HCT116 (cell line): ENCODE measurements at regions not wholly inside any gene's neighbourhood (a gene's known extent, or its start where the extent isn't known, plus 50 kb on each side); places are given as distances from the start of the nearest gene placed in this dataset.

Experiments
- ATF3 ChIP-seq: IDR thresholded peaks from 2 replicates; pipeline ENCODE4 v1.6.1; 2012
- CEBPB ChIP-seq: IDR thresholded peaks from 2 replicates; pipeline ENCODE4 v1.6.1; 2012; ENCODE audit warnings: low read depth
- EGR1 ChIP-seq: IDR thresholded peaks from 2 replicates; pipeline ENCODE4 v1.6.1; 2012; ENCODE audit warnings: low read depth
- ELF1 ChIP-seq: IDR thresholded peaks from 2 replicates; pipeline ENCODE4 v1.6.1; 2012; ENCODE audit warnings: low read depth, borderline replicate concordance
- EZH2 ChIP-seq: fragments of 200-600 bp; sonication (generic); IDR thresholded peaks from 2 replicates; pipeline ENCODE4 v1.6.1; 2017; ENCODE audit warnings: antibody characterized with exemption, mixed run types
- EZH2phosphoT487 ChIP-seq: fragments of 200-600 bp; IDR thresholded peaks from 2 replicates; pipeline ENCODE4 v1.6.1; 2018; ENCODE audit warnings: antibody characterized with exemption, borderline replicate concordance
- MAX ChIP-seq: IDR thresholded peaks from 2 replicates; pipeline ENCODE4 v1.6.1; 2012
- POLR2A ChIP-seq: IDR thresholded peaks from 2 replicates; pipeline ENCODE4 v1.7.0; 2011; ENCODE audit warnings: borderline replicate concordance; ENCODE audit not compliant: insufficient read depth, insufficient read length; ENCODE audit errors: extremely low read depth
- POLR2AphosphoS5 ChIP-seq: IDR thresholded peaks from 2 replicates; pipeline ENCODE4 v1.6.1; 2011; ENCODE audit warnings: mild to moderate bottlenecking, low read depth, low read length, moderate library complexity
- YY1 ChIP-seq: IDR thresholded peaks from 2 replicates; pipeline ENCODE4 v1.6.1; 2011; ENCODE audit warnings: low read length, low read depth, moderate library complexity, mild to moderate bottlenecking; ENCODE audit not compliant: insufficient replicate concordance; ENCODE audit errors: extremely low read depth
- ZFX ChIP-seq: fragments of 450-650 bp; IDR thresholded peaks from 2 replicates; pipeline ENCODE4 v1.6.1; 2017
- TF ChIP-seq, protein P1 (sequence below), 3 experiments: fragments of 200-600 bp in 1 of 3; sonication (generic) in 1 of 3; IDR thresholded peaks in 2 of 3; conservative IDR thresholded peaks in 1 of 3; 2 replicates each; pipeline ENCODE4 v1.5.1; 2012 to 2017; ENCODE audit warnings: low read depth in 2 of 3, low read length in 2 of 3, antibody characterized with exemption in 1 of 3, borderline replicate concordance in 1 of 3, control low read depth in 1 of 3, mild to moderate bottlenecking in 1 of 3, mixed read lengths in 1 of 3, mixed run types in 1 of 3, moderate library complexity in 1 of 3; ENCODE audit not compliant: insufficient read depth in 1 of 3
- TF ChIP-seq, protein P2 (sequence below): IDR thresholded peaks from 2 replicates; pipeline ENCODE4 v1.6.1; 2011; ENCODE audit warnings: mild to moderate bottlenecking, low read length, moderate library complexity; ENCODE audit not compliant: insufficient replicate concordance; ENCODE audit errors: extremely low read depth
- TF ChIP-seq, protein P3 (sequence below): IDR thresholded peaks from 2 replicates; pipeline ENCODE4 v1.6.1; 2012; ENCODE audit warnings: low read depth

GRCh38 chr3:30277494-30277893 is 328.9 kb upstream of the TGFBR2 start:
- TF ChIP-seq POLR2A (no peak), MAX (no peak), ATF3 (no peak), EZH2 (no peak), YY1 (no peak), EZH2phosphoT487 (no peak), POLR2AphosphoS5 (no peak), CEBPB (no peak), ELF1 (no peak), EGR1 (no peak), ZFX (no peak)
- TF ChIP-seq, protein P1, sequence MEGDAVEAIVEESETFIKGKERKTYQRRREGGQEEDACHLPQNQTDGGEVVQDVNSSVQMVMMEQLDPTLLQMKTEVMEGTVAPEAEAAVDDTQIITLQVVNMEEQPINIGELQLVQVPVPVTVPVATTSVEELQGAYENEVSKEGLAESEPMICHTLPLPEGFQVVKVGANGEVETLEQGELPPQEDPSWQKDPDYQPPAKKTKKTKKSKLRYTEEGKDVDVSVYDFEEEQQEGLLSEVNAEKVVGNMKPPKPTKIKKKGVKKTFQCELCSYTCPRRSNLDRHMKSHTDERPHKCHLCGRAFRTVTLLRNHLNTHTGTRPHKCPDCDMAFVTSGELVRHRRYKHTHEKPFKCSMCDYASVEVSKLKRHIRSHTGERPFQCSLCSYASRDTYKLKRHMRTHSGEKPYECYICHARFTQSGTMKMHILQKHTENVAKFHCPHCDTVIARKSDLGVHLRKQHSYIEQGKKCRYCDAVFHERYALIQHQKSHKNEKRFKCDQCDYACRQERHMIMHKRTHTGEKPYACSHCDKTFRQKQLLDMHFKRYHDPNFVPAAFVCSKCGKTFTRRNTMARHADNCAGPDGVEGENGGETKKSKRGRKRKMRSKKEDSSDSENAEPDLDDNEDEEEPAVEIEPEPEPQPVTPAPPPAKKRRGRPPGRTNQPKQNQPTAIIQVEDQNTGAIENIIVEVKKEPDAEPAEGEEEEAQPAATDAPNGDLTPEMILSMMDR (IDR thresholded peaks at IDR 0.05 in 2 of 3, conservative IDR thresholded peaks at IDR 0.05 in 1 of 3; ENCODE audit: borderline replicate concordance in 1 of 3, insufficient read depth in 1 of 3, low read depth in 2 of 3, low read length in 2 of 3): no peak
- TF ChIP-seq, protein P2, sequence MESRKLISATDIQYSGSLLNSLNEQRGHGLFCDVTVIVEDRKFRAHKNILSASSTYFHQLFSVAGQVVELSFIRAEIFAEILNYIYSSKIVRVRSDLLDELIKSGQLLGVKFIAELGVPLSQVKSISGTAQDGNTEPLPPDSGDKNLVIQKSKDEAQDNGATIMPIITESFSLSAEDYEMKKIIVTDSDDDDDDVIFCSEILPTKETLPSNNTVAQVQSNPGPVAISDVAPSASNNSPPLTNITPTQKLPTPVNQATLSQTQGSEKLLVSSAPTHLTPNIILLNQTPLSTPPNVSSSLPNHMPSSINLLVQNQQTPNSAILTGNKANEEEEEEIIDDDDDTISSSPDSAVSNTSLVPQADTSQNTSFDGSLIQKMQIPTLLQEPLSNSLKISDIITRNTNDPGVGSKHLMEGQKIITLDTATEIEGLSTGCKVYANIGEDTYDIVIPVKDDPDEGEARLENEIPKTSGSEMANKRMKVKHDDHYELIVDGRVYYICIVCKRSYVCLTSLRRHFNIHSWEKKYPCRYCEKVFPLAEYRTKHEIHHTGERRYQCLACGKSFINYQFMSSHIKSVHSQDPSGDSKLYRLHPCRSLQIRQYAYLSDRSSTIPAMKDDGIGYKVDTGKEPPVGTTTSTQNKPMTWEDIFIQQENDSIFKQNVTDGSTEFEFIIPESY: no peak
- TF ChIP-seq, protein P3, sequence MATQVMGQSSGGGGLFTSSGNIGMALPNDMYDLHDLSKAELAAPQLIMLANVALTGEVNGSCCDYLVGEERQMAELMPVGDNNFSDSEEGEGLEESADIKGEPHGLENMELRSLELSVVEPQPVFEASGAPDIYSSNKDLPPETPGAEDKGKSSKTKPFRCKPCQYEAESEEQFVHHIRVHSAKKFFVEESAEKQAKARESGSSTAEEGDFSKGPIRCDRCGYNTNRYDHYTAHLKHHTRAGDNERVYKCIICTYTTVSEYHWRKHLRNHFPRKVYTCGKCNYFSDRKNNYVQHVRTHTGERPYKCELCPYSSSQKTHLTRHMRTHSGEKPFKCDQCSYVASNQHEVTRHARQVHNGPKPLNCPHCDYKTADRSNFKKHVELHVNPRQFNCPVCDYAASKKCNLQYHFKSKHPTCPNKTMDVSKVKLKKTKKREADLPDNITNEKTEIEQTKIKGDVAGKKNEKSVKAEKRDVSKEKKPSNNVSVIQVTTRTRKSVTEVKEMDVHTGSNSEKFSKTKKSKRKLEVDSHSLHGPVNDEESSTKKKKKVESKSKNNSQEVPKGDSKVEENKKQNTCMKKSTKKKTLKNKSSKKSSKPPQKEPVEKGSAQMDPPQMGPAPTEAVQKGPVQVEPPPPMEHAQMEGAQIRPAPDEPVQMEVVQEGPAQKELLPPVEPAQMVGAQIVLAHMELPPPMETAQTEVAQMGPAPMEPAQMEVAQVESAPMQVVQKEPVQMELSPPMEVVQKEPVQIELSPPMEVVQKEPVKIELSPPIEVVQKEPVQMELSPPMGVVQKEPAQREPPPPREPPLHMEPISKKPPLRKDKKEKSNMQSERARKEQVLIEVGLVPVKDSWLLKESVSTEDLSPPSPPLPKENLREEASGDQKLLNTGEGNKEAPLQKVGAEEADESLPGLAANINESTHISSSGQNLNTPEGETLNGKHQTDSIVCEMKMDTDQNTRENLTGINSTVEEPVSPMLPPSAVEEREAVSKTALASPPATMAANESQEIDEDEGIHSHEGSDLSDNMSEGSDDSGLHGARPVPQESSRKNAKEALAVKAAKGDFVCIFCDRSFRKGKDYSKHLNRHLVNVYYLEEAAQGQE: no peak
